SK-N-MC (cell line): ENCODE measurements at regions not wholly inside any gene's neighbourhood (a gene's known extent, or its start where the extent isn't known, plus 50 kb on each side); places are given as distances from the start of the nearest gene placed in this dataset.

Experiments
- DNase-seq: peaks from one replicate; pipeline ENCODE4 v3.0.0-alpha.2; 2011; ENCODE audit warnings: low read depth, low spot score
- H3K27ac ChIP-seq: fragments of 200-600 bp; sonication (generic); 2 replicates; pipeline ENCODE4 v1.5.1; 2016; ENCODE audit warnings: mixed run types
- H3K36me3 ChIP-seq: fragments of 200-600 bp; sonication (generic); 2 replicates; pipeline ENCODE4 v1.6.1; 2017; ENCODE audit warnings: antibody characterized with exemption, low read length, mixed read lengths; ENCODE audit not compliant: insufficient read depth
- H3K4me3 ChIP-seq: fragments of 200-600 bp; sonication (generic); 2 replicates; pipeline ENCODE4 v1.5.1; 2016
- H3K9ac ChIP-seq: fragments of 200-600 bp; sonication (generic); 2 replicates; pipeline ENCODE4 v1.8.0; 2017; ENCODE audit warnings: mixed run types, mixed read lengths; ENCODE audit not compliant: insufficient read length
- H3K9me3 ChIP-seq: fragments of 200-600 bp; sonication (generic); 2 replicates; pipeline ENCODE4 v1.6.1; 2017; ENCODE audit warnings: low read depth, mild to moderate bottlenecking, antibody characterized with exemption, low read length, moderate library complexity, mixed read lengths
- EZH2 ChIP-seq: fragments of 200-600 bp; sonication (generic); IDR thresholded peaks from one replicate; pipeline ENCODE4 v1.6.1; 2017; ENCODE audit warnings: antibody characterized with exemption
- FOXP2 ChIP-seq: optimal IDR thresholded peaks from 2 replicates; pipeline ENCODE3; 2011; ENCODE audit warnings: mild to moderate bottlenecking, moderate library complexity; ENCODE audit not compliant: insufficient read depth; ENCODE audit errors: extremely low read length, control extremely low read depth
- POLR2AphosphoS5 ChIP-seq: IDR thresholded peaks from 2 replicates; pipeline ENCODE4 v1.6.1; 2012; ENCODE audit warnings: mild to moderate bottlenecking, low read depth, low read length, borderline replicate concordance

DNA sequence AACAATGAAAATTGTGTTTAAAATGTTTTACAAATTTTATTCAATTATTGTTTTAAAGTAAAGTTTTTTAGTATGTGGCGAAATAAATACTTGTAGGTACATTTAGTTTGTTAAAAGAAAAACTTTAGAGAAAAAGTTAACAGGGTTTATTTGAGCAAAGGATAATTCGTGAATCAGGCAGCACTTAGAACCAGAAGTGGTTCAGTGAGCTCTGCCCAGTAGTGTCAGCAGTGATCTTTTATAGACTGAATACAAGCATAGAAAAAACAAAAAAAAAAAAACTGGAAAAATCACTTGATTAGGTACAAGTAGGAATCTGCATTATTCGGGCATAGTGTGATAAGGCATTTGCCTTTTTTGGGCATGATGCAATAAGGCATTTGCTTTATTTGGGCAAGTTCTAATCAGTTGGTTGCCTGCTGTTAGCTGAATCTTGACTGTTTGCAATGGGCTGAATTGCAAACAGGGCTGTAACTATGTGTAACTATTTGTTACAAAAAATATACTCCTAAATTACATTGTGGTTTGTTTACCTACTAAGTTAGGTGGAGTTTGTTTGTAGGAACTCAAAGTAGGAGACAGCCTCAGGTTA, 122.9 kb upstream of the MMS22L start:
- no peak overlapping the region for H3K4me3 ChIP-seq
- H3K9me3 ChIP-seq: no peaks in the 10 kb centered on the region; the same call in 1 of the 2 replicates
- H3K36me3 ChIP-seq: peaks cover 4% of the 10 kb centered on the region; the same call in 1 of the 2 replicates
- peak overlapping the region; percentile 66; the same call in 1 of the 2 replicates for H3K27ac ChIP-seq
- peak overlapping the region; percentile 48 for H3K9ac ChIP-seq
- TF ChIP-seq FOXP2 (no peak), POLR2AphosphoS5 (no peak), EZH2 (no peak)
- DNase-seq: peak; percentile 18

DNA sequence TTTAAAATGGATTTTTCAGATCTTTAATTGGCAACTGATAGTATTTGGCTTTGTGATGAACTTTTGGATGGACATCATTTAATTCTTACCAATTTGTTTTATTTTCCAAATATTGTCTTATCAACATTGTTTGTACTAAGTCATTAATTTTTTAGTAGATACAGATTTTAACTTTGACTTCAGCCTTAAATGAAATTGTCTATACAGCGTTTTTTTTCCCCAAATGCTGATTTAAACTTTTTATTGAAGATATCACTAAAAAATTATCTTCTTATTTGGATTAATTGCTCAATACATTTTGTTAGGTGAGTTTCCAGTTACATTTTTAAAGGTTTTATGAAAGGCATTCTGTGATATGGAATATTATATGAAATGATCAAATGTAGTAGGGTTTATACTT, 123.6 kb upstream of the MMS22L start:
- peak overlapping the region; percentile 66; the same call in 1 of the 2 replicates for H3K27ac ChIP-seq
- no peak overlapping the region for H3K9ac ChIP-seq
- no peak overlapping the region for H3K4me3 ChIP-seq
- TF ChIP-seq EZH2: no peak
- TF ChIP-seq POLR2AphosphoS5: no peak
- no peak for TF ChIP-seq FOXP2
- no peaks in the 10 kb centered on the region; the same call in 1 of the 2 replicates for H3K9me3 ChIP-seq
- DNase-seq: no peak
- peaks cover 4% of the 10 kb centered on the region; the same call in 1 of the 2 replicates for H3K36me3 ChIP-seq

DNA sequence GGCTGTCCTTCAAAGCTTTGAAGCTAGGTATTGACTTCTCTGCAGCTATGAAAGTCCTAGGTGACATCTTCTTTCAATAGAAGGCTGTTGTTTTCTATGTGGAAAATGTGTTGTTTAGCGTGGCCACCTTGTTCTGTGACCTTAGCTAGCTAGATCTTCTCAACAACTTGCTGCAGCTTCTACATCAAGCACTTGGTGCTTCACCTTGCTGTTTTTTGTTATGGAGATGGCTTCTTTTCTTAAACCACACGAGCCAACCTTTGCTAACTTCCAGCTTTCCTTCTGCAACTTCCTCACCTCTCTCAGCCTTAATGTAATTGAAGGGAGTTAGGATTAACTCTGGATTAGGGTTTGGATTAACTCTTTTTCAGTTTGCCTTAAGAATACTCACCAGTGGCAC, 128.6 kb upstream of the MMS22L start:
- no peak for TF ChIP-seq FOXP2
- TF ChIP-seq POLR2AphosphoS5: no peak
- no peak for TF ChIP-seq EZH2
- no peak for DNase-seq
- H3K9ac ChIP-seq: no peak overlapping the region
- H3K36me3 ChIP-seq: no peaks in the 10 kb centered on the region
- H3K27ac ChIP-seq: no peak overlapping the region
- H3K4me3 ChIP-seq: no peak overlapping the region
- H3K9me3 ChIP-seq: no peaks in the 10 kb centered on the region

DNA sequence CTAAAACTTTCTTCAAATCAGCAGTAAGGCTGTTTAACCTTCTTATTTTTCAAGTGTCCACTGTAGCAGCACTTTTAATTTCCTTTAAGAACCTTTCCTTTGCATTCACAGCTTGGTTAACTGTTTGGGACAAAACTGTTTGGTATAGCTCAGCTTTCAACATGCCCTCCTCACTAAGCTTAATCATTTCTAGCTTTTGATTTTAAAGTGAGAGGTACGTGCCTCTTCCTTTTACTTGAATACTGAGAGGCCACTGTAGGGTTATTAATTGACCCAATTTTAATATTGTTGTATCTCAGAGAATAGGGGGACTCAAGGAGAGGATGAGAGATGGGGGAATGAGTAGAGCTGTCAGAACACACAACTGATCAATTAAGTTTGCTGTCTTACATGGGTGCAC, 129.5 kb upstream of the MMS22L start:
- Histone ChIP-seq H3K27ac (no peak overlapping the region), H3K36me3 (no peaks in the 10 kb centered on the region), H3K4me3 (no peak overlapping the region), H3K9me3 (no peaks in the 10 kb centered on the region), H3K9ac (no peak overlapping the region)
- TF ChIP-seq FOXP2 (no peak), POLR2AphosphoS5 (no peak)
- no peak for DNase-seq

DNA sequence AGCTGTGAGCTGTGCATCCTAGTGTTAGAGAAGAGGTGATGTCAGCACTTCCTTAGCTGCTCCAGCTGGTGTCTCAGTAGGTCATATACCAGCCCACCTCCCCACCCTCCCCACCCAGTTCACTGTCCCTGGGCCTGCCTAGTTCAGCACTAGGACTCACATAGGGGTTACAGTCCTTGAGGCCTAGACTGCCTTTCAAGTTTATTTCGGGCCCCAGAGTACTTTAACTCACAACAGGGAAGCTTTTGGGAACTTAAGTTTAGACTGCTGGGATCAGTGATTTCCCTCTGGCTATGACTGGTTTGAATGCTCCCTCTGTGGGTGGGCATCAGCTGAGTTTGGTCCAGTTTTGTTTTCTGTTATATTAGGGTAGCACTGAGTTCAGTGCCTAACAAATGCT, 139.2 kb upstream of the MMS22L start:
- Histone ChIP-seq H3K4me3 (no peak overlapping the region), H3K9ac (no peak overlapping the region)

DNA sequence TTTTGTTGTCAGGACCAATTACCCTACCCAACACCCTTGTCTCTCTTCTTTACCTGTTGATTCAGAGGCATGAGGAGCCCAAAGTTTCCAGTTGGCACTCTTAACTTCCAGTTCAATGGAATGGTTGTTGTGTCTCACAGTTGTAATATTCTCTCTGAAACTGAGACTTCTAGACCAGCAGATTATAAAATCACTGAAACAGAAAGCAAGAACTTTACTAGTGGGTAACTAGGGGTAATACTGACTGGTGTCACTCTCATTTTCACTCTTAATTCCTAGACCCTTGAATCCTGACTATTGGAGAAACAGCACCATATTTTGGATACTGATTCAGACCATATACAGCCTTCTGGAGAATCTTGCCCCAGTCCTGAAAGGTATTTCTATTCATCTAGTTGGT, 140.2 kb upstream of the MMS22L start:
- TF ChIP-seq POLR2AphosphoS5 (no peak), EZH2 (no peak), FOXP2 (no peak)
- H3K9me3 ChIP-seq: no peaks in the 10 kb centered on the region
- no peaks in the 10 kb centered on the region for H3K36me3 ChIP-seq
- no peak overlapping the region for H3K4me3 ChIP-seq
- H3K9ac ChIP-seq: no peak overlapping the region
- no peak overlapping the region for H3K27ac ChIP-seq
- no peak for DNase-seq

More for the DNA sequence above, 139.2 kb upstream of the MMS22L start:
- DNase-seq: no peak
- TF ChIP-seq POLR2AphosphoS5 (no peak), FOXP2 (no peak), EZH2 (no peak)
- no peaks in the 10 kb centered on the region for H3K9me3 ChIP-seq
- no peak overlapping the region for H3K27ac ChIP-seq
- H3K36me3 ChIP-seq: no peaks in the 10 kb centered on the region

DNA sequence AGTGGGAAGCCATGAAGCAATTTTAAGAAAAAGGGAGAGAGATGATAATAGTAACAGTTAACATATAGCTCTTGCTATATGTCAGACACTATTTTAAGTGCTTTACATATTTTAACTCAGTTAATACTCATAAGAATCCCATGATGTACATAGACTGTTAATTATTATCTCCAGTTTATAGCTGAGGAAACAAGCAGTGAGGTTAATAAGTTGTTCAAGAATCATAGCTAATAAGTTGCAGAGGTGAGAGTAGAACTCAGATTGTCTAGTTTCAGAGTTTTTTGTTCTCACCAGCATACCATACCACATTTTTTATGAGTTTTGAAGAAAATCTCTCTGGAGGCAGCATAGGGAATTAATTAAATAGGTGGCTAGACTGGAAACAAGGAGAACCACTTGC, 144.6 kb upstream of the MMS22L start:
- Histone ChIP-seq H3K36me3 (no peaks in the 10 kb centered on the region), H3K4me3 (no peak overlapping the region), H3K9ac (no peak overlapping the region), H3K27ac (no peak overlapping the region), H3K9me3 (no peaks in the 10 kb centered on the region)
- DNase-seq: no peak
- no peak for TF ChIP-seq POLR2AphosphoS5
- no peak for TF ChIP-seq EZH2
- no peak for TF ChIP-seq FOXP2

DNA sequence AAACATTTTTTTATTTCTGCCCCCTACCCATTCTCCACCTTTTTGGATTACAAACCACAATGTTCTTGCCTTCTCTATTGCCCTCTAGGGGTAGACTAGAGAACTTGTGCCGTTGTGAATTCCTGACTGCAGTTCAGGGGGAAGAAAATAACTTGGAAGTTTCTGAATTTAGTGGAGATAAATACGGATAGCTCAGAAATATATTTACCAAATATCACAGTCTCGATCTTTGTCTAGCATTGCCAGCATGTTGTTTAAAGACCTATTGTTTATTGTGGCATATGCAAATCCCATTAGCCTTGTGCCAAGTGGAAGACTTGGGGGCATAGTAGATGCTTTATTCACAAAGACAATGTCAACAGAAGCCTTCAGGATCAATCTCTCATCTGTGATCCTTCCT, 154.1 kb upstream of the MMS22L start:
- Histone ChIP-seq H3K9ac (no peak overlapping the region), H3K36me3 (no peaks in the 10 kb centered on the region), H3K27ac (peak overlapping the region; percentile 97; the same call in 1 of the 2 replicates), H3K4me3 (no peak overlapping the region), H3K9me3 (no peaks in the 10 kb centered on the region; the same call in 1 of the 2 replicates)
- no peak for DNase-seq
- TF ChIP-seq FOXP2 (no peak), EZH2 (no peak), POLR2AphosphoS5 (no peak)
